HEK293 (cell line): ENCODE measurements at regions not wholly inside any gene's neighbourhood (a gene's known extent, or its start where the extent isn't known, plus 50 kb on each side); places are given as distances from the start of the nearest gene placed in this dataset.

Experiments
- FEZF1 ChIP-seq: fragments of 450-650 bp; formaldehyde crosslinking; IDR thresholded peaks from 2 replicates; pipeline ENCODE4 v1.5.1; 2016; ENCODE audit warnings: missing biosample characterization, missing genetic modification characterization
- TF ChIP-seq, protein P1 (sequence below): fragments of 450-650 bp; IDR thresholded peaks from 2 replicates; pipeline ENCODE4 v1.5.1; 2018; ENCODE audit warnings: missing biosample characterization, missing genetic modification characterization
- TF ChIP-seq, protein P2 (sequence below): fragments of 450-650 bp; formaldehyde crosslinking; IDR thresholded peaks from 2 replicates; pipeline ENCODE4 v1.5.1; 2016; ENCODE audit warnings: missing biosample characterization, missing genetic modification characterization
- TF ChIP-seq, protein P3 (sequence below): fragments of 450-650 bp; formaldehyde crosslinking; IDR thresholded peaks from 2 replicates; pipeline ENCODE4 v1.5.1; 2016; ENCODE audit warnings: missing biosample characterization, missing genetic modification characterization
- TF ChIP-seq, protein P4 (sequence below): fragments of 450-650 bp; formaldehyde crosslinking; IDR thresholded peaks from 2 replicates; pipeline ENCODE4 v1.5.1; 2016; ENCODE audit warnings: missing biosample characterization, missing genetic modification characterization
- TF ChIP-seq, protein P5 (sequence below): fragments of 450-650 bp; formaldehyde crosslinking; IDR thresholded peaks from 2 replicates; pipeline ENCODE4 v1.5.1; 2016; ENCODE audit warnings: missing biosample characterization, missing genetic modification characterization
- TF ChIP-seq, protein P6 (sequence below): fragments of 450-650 bp; formaldehyde crosslinking; IDR thresholded peaks from 2 replicates; pipeline ENCODE4 v1.5.1; 2016; ENCODE audit warnings: missing biosample characterization, missing genetic modification characterization, borderline replicate concordance
- TF ChIP-seq, protein P7 (sequence below): fragments of 450-650 bp; formaldehyde crosslinking; IDR thresholded peaks from 2 replicates; pipeline ENCODE4 v1.5.1; 2016; ENCODE audit warnings: missing biosample characterization, missing genetic modification characterization

DNA sequence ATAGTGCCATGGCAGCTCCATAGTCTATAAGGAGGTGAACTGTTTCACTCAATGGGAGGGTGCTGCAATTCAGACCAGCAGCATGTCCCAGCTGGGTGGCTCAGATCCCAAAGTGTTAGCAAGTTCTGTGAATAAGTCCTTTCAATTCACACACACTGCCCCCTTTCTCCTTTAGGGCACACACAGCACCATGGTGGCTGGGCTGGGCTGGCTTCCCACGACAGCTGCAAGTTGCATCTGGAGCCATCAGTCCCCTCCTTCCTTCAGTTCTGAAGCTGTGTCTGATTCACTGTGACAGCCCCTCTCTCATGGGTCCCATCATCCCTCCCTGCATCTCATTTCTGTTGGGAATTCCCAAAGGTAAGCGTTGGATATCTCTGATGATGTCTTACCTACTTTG lies 324.1 kb upstream of the NCAM1 start:
- TF ChIP-seq, protein P1, sequence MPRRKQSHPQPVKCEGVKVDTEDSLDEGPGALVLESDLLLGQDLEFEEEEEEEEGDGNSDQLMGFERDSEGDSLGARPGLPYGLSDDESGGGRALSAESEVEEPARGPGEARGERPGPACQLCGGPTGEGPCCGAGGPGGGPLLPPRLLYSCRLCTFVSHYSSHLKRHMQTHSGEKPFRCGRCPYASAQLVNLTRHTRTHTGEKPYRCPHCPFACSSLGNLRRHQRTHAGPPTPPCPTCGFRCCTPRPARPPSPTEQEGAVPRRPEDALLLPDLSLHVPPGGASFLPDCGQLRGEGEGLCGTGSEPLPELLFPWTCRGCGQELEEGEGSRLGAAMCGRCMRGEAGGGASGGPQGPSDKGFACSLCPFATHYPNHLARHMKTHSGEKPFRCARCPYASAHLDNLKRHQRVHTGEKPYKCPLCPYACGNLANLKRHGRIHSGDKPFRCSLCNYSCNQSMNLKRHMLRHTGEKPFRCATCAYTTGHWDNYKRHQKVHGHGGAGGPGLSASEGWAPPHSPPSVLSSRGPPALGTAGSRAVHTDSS, result no peak
- TF ChIP-seq, protein P2, sequence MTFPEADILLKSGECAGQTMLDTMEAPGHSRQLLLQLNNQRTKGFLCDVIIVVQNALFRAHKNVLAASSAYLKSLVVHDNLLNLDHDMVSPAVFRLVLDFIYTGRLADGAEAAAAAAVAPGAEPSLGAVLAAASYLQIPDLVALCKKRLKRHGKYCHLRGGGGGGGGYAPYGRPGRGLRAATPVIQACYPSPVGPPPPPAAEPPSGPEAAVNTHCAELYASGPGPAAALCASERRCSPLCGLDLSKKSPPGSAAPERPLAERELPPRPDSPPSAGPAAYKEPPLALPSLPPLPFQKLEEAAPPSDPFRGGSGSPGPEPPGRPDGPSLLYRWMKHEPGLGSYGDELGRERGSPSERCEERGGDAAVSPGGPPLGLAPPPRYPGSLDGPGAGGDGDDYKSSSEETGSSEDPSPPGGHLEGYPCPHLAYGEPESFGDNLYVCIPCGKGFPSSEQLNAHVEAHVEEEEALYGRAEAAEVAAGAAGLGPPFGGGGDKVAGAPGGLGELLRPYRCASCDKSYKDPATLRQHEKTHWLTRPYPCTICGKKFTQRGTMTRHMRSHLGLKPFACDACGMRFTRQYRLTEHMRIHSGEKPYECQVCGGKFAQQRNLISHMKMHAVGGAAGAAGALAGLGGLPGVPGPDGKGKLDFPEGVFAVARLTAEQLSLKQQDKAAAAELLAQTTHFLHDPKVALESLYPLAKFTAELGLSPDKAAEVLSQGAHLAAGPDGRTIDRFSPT (tag by site-specific recombination), result no peak
- TF ChIP-seq, protein P3, sequence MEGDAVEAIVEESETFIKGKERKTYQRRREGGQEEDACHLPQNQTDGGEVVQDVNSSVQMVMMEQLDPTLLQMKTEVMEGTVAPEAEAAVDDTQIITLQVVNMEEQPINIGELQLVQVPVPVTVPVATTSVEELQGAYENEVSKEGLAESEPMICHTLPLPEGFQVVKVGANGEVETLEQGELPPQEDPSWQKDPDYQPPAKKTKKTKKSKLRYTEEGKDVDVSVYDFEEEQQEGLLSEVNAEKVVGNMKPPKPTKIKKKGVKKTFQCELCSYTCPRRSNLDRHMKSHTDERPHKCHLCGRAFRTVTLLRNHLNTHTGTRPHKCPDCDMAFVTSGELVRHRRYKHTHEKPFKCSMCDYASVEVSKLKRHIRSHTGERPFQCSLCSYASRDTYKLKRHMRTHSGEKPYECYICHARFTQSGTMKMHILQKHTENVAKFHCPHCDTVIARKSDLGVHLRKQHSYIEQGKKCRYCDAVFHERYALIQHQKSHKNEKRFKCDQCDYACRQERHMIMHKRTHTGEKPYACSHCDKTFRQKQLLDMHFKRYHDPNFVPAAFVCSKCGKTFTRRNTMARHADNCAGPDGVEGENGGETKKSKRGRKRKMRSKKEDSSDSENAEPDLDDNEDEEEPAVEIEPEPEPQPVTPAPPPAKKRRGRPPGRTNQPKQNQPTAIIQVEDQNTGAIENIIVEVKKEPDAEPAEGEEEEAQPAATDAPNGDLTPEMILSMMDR (tag by site-specific recombination), result no peak
- TF ChIP-seq, protein P4, sequence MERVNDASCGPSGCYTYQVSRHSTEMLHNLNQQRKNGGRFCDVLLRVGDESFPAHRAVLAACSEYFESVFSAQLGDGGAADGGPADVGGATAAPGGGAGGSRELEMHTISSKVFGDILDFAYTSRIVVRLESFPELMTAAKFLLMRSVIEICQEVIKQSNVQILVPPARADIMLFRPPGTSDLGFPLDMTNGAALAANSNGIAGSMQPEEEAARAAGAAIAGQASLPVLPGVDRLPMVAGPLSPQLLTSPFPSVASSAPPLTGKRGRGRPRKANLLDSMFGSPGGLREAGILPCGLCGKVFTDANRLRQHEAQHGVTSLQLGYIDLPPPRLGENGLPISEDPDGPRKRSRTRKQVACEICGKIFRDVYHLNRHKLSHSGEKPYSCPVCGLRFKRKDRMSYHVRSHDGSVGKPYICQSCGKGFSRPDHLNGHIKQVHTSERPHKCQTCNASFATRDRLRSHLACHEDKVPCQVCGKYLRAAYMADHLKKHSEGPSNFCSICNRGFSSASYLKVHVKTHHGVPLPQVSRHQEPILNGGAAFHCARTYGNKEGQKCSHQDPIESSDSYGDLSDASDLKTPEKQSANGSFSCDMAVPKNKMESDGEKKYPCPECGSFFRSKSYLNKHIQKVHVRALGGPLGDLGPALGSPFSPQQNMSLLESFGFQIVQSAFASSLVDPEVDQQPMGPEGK, result no peak
- TF ChIP-seq, protein P5, sequence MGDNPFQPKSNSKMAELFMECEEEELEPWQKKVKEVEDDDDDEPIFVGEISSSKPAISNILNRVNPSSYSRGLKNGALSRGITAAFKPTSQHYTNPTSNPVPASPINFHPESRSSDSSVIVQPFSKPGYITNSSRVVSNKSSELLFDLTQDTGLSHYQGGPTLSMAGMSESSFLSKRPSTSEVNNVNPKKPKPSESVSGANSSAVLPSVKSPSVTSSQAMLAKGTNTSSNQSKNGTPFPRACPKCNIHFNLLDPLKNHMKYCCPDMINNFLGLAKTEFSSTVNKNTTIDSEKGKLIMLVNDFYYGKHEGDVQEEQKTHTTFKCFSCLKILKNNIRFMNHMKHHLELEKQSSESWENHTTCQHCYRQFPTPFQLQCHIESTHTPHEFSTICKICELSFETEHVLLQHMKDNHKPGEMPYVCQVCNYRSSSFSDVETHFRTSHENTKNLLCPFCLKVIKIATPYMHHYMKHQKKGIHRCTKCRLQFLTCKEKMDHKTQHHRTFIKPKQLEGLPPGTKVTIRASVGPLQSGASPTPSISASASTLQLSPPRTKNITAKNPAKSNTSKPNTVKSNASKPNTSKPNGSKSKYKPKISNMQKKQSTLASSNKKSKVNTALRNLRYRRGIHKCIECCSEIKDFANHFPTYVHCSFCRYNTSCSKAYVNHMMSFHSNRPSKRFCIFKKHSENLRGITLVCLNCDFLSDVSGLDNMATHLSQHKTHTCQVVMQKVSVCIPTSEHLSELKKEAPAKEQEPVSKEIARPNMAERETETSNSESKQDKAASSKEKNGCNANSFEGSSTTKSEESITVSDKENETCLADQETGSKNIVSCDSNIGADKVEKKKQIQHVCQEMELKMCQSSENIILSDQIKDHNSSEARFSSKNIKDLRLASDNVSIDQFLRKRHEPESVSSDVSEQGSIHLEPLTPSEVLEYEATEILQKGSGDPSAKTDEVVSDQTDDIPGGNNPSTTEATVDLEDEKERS (tag by site-specific recombination), result no peak
- TF ChIP-seq, protein P6, sequence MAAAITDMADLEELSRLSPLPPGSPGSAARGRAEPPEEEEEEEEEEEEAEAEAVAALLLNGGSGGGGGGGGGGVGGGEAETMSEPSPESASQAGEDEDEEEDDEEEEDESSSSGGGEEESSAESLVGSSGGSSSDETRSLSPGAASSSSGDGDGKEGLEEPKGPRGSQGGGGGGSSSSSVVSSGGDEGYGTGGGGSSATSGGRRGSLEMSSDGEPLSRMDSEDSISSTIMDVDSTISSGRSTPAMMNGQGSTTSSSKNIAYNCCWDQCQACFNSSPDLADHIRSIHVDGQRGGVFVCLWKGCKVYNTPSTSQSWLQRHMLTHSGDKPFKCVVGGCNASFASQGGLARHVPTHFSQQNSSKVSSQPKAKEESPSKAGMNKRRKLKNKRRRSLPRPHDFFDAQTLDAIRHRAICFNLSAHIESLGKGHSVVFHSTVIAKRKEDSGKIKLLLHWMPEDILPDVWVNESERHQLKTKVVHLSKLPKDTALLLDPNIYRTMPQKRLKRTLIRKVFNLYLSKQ (tag by site-specific recombination), result no peak
- TF ChIP-seq, protein P7, sequence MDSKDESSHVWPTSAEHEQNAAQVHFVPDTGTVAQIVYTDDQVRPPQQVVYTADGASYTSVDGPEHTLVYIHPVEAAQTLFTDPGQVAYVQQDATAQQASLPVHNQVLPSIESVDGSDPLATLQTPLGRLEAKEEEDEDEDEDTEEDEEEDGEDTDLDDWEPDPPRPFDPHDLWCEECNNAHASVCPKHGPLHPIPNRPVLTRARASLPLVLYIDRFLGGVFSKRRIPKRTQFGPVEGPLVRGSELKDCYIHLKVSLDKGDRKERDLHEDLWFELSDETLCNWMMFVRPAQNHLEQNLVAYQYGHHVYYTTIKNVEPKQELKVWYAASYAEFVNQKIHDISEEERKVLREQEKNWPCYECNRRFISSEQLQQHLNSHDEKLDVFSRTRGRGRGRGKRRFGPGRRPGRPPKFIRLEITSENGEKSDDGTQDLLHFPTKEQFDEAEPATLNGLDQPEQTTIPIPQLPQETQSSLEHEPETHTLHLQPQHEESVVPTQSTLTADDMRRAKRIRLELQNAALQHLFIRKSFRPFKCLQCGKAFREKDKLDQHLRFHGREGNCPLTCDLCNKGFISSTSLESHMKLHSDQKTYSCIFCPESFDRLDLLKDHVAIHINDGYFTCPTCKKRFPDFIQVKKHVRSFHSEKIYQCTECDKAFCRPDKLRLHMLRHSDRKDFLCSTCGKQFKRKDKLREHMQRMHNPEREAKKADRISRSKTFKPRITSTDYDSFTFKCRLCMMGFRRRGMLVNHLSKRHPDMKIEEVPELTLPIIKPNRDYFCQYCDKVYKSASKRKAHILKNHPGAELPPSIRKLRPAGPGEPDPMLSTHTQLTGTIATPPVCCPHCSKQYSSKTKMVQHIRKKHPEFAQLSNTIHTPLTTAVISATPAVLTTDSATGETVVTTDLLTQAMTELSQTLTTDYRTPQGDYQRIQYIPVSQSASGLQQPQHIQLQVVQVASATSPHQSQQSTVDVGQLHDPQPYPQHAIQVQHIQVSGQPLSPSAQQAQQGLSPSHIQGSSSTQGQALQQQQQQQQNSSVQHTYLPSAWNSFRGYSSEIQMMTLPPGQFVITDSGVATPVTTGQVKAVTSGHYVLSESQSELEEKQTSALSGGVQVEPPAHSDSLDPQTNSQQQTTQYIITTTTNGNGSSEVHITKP (tag by site-specific recombination), result no peak
- no peak for TF ChIP-seq FEZF1
